CD4-positive, CD25-positive, alpha-beta regulatory T cell (primary cell): ENCODE measurements at regions not wholly inside any gene's neighbourhood (a gene's known extent, or its start where the extent isn't known, plus 50 kb on each side); places are given as distances from the start of the nearest gene placed in this dataset.

Experiments
- ATAC-seq, 2 donors: fragments of 150-1000 bp; cut with Tn5 transposase; one replicate each; pipeline ENCODE4 v1.10.0; 2021; ENCODE audit warnings: low read depth in 2 of 2, moderate number of reproducible peaks in 2 of 2, moderate library complexity in 1 of 2
- DNase-seq, 3 donors: peaks; one replicate each; pipeline versions ENCODE4 v3.0.0 to v3.0.0-alpha.2; 2012 to 2022; ENCODE audit warnings: mixed read lengths in 1 of 3
- H3K27ac ChIP-seq: one replicate; pipeline ENCODE4 v1.7.0; 2013; ENCODE audit warnings: mild to moderate bottlenecking, low read length; ENCODE audit not compliant: insufficient read depth, poor library complexity, severe bottlenecking
- H3K27me3 ChIP-seq: one replicate; pipeline ENCODE4 v1.7.0; 2013; ENCODE audit warnings: low read length; ENCODE audit not compliant: control insufficient read depth, insufficient read depth
- H3K36me3 ChIP-seq: one replicate; pipeline ENCODE4 v1.7.0; 2013; ENCODE audit warnings: mild to moderate bottlenecking, low read length, moderate library complexity; ENCODE audit not compliant: control insufficient read depth, insufficient read depth
- H3K4me1 ChIP-seq: 2 replicates; pipeline ENCODE4 v1.7.0; 2013; ENCODE audit warnings: mild to moderate bottlenecking, low read length; ENCODE audit not compliant: insufficient read depth, control insufficient read depth, poor library complexity, severe bottlenecking
- H3K4me3 ChIP-seq: one replicate; pipeline ENCODE4 v1.7.0; 2013; ENCODE audit warnings: low read depth, mild to moderate bottlenecking, low read length, moderate library complexity
- H3K9me3 ChIP-seq, 2 experiments: 1 replicate in 1 of 2; 2 replicates in 1 of 2; pipeline ENCODE4 v1.7.0; 2013; ENCODE audit warnings: low read length in 2 of 2, mild to moderate bottlenecking in 1 of 2, moderate library complexity in 1 of 2; ENCODE audit not compliant: control insufficient read depth in 2 of 2
- H3K27ac Mint-ChIP-seq, 3 donors: one replicate each; pipeline ENCODE4 v1.8.0; 2020 to 2022; ENCODE audit warnings: mild to moderate bottlenecking in 3 of 3, mixed read lengths in 3 of 3, moderate library complexity in 2 of 3
- H3K27me3 Mint-ChIP-seq: one replicate; pipeline ENCODE4 v1.8.0; 2022; ENCODE audit warnings: mild to moderate bottlenecking, mixed read lengths
- H3K36me3 Mint-ChIP-seq: one replicate; pipeline ENCODE4 v1.8.0; 2020; ENCODE audit warnings: mixed read lengths
- H3K4me1 Mint-ChIP-seq, 4 donors: one replicate each; pipeline ENCODE4 v1.8.0; 2020 to 2022; ENCODE audit warnings: mixed read lengths in 4 of 4, mild to moderate bottlenecking in 1 of 4
- H3K4me3 Mint-ChIP-seq, 4 donors: one replicate each; pipeline ENCODE4 v1.8.0; 2020 to 2022; ENCODE audit warnings: mild to moderate bottlenecking in 4 of 4, mixed read lengths in 4 of 4, moderate library complexity in 3 of 4
- H3K9me3 Mint-ChIP-seq, 7 donors: one replicate each; pipeline ENCODE4 v1.8.0; 2020 to 2022; ENCODE audit warnings: mixed read lengths in 7 of 7, mild to moderate bottlenecking in 3 of 7, moderate library complexity in 2 of 7

GRCh38 chr5:29524227-29524626, 1669.3 kb upstream of the CDH6 start:
- no peak overlapping the region for H3K27ac ChIP-seq
- Mint-ChIP-seq H3K27ac (no peak overlapping the region), H3K4me3 (no peak overlapping the region), H3K4me1 (no peaks in the 10 kb centered on the region), H3K36me3 (no peaks in the 10 kb centered on the region), H3K27me3 (no peaks in the 10 kb centered on the region), H3K9me3 (peaks cover 0 to 24% (median 8%) of the 10 kb centered on the region in 7 donors)
- no peaks in the 10 kb centered on the region for H3K9me3 ChIP-seq
- no peak for DNase-seq
- no peak overlapping the region for H3K4me3 ChIP-seq
- H3K27me3 ChIP-seq = no peaks in the 10 kb centered on the region
- no peaks in the 10 kb centered on the region for H3K4me1 ChIP-seq
- no peaks in the 10 kb centered on the region for H3K36me3 ChIP-seq
- no peak for ATAC-seq

- no peaks in the 10 kb centered on the region for H3K27me3 Mint-ChIP-seq
- H3K4me1 Mint-ChIP-seq = no peaks in the 10 kb centered on the region
- Histone ChIP-seq H3K27ac (no peak overlapping the region), H3K27me3 (no peaks in the 10 kb centered on the region), H3K9me3 (peaks cover 0 to 6% of the 10 kb centered on the region in 2 experiments), H3K36me3 (no peaks in the 10 kb centered on the region), H3K4me1 (no peaks in the 10 kb centered on the region), H3K4me3 (no peak overlapping the region)
- ATAC-seq = no peak
- peaks cover 0 to 17% (median 6%) of the 10 kb centered on the region in 7 donors for H3K9me3 Mint-ChIP-seq
- no peaks in the 10 kb centered on the region for H3K36me3 Mint-ChIP-seq
- no peak overlapping the region for H3K4me3 Mint-ChIP-seq
- no peak for DNase-seq
- no peak overlapping the region for H3K27ac Mint-ChIP-seq
Measured at GRCh38 chr5:29518176-29518575, 1675.3 kb upstream of the CDH6 start.

GRCh38 chr5:29516224-29516623, 1677.3 kb upstream of the CDH6 start:
- no peaks in the 10 kb centered on the region for H3K4me1 ChIP-seq
- H3K4me3 ChIP-seq = no peak overlapping the region
- no peaks in the 10 kb centered on the region for H3K36me3 ChIP-seq
- DNase-seq = no peak
- Mint-ChIP-seq H3K36me3 (no peaks in the 10 kb centered on the region), H3K27me3 (no peaks in the 10 kb centered on the region), H3K9me3 (peaks cover 0 to 25% (median 8%) of the 10 kb centered on the region in 7 donors), H3K4me1 (no peaks in the 10 kb centered on the region), H3K27ac (no peak overlapping the region), H3K4me3 (no peak overlapping the region)
- H3K9me3 ChIP-seq = peaks cover 0 to 6% of the 10 kb centered on the region in 2 experiments
- no peaks in the 10 kb centered on the region for H3K27me3 ChIP-seq
- no peak overlapping the region for H3K27ac ChIP-seq
- no peak for ATAC-seq

GRCh38 chr5:29508131-29508530, 1685.4 kb upstream of the CDH6 start:
- Mint-ChIP-seq H3K4me3 (no peak overlapping the region), H3K4me1 (no peaks in the 10 kb centered on the region), H3K27ac (no peak overlapping the region), H3K36me3 (no peaks in the 10 kb centered on the region), H3K9me3 (peaks cover 5 to 24% (median 13%) of the 10 kb centered on the region in 7 donors), H3K27me3 (no peaks in the 10 kb centered on the region)
- DNase-seq (no peak), ATAC-seq (no peak)
- no peak overlapping the region for H3K27ac ChIP-seq
- no peaks in the 10 kb centered on the region for H3K27me3 ChIP-seq
- no peak overlapping the region for H3K4me3 ChIP-seq
- H3K36me3 ChIP-seq = no peaks in the 10 kb centered on the region
- peaks cover 5 to 6% of the 10 kb centered on the region in 2 experiments for H3K9me3 ChIP-seq
- no peaks in the 10 kb centered on the region for H3K4me1 ChIP-seq

GRCh38 chr5:29504411-29504810, 1689.1 kb upstream of the CDH6 start:
- H3K27ac Mint-ChIP-seq = no peak overlapping the region
- ATAC-seq = no peak

GRCh38 chr5:29498860-29499259, 1694.6 kb upstream of the CDH6 start:
- H3K27ac Mint-ChIP-seq = no peak overlapping the region
- no peaks in the 10 kb centered on the region for H3K4me1 ChIP-seq
- ATAC-seq = no peak
- H3K4me3 ChIP-seq = no peak overlapping the region
- H3K27me3 ChIP-seq = no peaks in the 10 kb centered on the region
- no peak overlapping the region for H3K4me3 Mint-ChIP-seq
- H3K4me1 Mint-ChIP-seq = no peaks in the 10 kb centered on the region
- peaks cover 5 to 29% of the 10 kb centered on the region in 2 experiments for H3K9me3 ChIP-seq
- peaks cover 3 to 48% (median 10%) of the 10 kb centered on the region in 7 donors for H3K9me3 Mint-ChIP-seq
- H3K27ac ChIP-seq = no peak overlapping the region
- no peaks in the 10 kb centered on the region for H3K27me3 Mint-ChIP-seq
- H3K36me3 ChIP-seq = no peaks in the 10 kb centered on the region
- no peak for DNase-seq
- H3K36me3 Mint-ChIP-seq = no peaks in the 10 kb centered on the region

More at GRCh38 chr5:29504411-29504810, 1689.1 kb upstream of the CDH6 start:
- Mint-ChIP-seq H3K36me3 (no peaks in the 10 kb centered on the region), H3K9me3 (peaks cover 5 to 24% (median 13%) of the 10 kb centered on the region in 7 donors), H3K27me3 (no peaks in the 10 kb centered on the region), H3K4me3 (no peak overlapping the region), H3K4me1 (no peaks in the 10 kb centered on the region)
- Histone ChIP-seq H3K4me1 (no peaks in the 10 kb centered on the region), H3K9me3 (peaks cover 3% of the 10 kb centered on the region in 2 experiments), H3K27me3 (no peaks in the 10 kb centered on the region), H3K4me3 (no peak overlapping the region), H3K27ac (no peak overlapping the region), H3K36me3 (no peaks in the 10 kb centered on the region)
- no peak for DNase-seq

GRCh38 chr5:29498412-29498811, 1695.1 kb upstream of the CDH6 start:
- Histone ChIP-seq H3K27me3 (no peaks in the 10 kb centered on the region), H3K9me3 (peaks cover 5 to 29% of the 10 kb centered on the region in 2 experiments), H3K4me1 (no peaks in the 10 kb centered on the region), H3K27ac (no peak overlapping the region), H3K4me3 (no peak overlapping the region), H3K36me3 (no peaks in the 10 kb centered on the region)
- ATAC-seq (no peak), DNase-seq (no peak)
- no peak overlapping the region for H3K4me3 Mint-ChIP-seq
- peaks cover 3 to 48% (median 9%) of the 10 kb centered on the region in 7 donors for H3K9me3 Mint-ChIP-seq
- H3K36me3 Mint-ChIP-seq = no peaks in the 10 kb centered on the region
- H3K4me1 Mint-ChIP-seq = no peaks in the 10 kb centered on the region
- H3K27ac Mint-ChIP-seq = no peak overlapping the region
- no peaks in the 10 kb centered on the region for H3K27me3 Mint-ChIP-seq

GRCh38 chr5:29485333-29485732, 1708.2 kb upstream of the CDH6 start:
- Mint-ChIP-seq H3K4me1 (no peaks in the 10 kb centered on the region), H3K36me3 (no peaks in the 10 kb centered on the region), H3K9me3 (peaks cover 0 to 33% (median 3%) of the 10 kb centered on the region in 7 donors), H3K4me3 (no peak overlapping the region), H3K27ac (no peak overlapping the region), H3K27me3 (no peaks in the 10 kb centered on the region)
- Histone ChIP-seq H3K36me3 (no peaks in the 10 kb centered on the region), H3K9me3 (peaks cover 0 to under 1% of the 10 kb centered on the region in 2 experiments), H3K27me3 (no peaks in the 10 kb centered on the region), H3K4me1 (no peaks in the 10 kb centered on the region), H3K27ac (no peak overlapping the region), H3K4me3 (no peak overlapping the region)
- DNase-seq (no peak), ATAC-seq (no peak)
